Stimulated activated naive B cell treated with anti-CD40 and anti-IgM and Interleukin-4, amounts not matched to agents 10 μg/mL and 1 μg/mL and 100 μg/mL, for 72 hours (primary cell): ENCODE measurements at regions not wholly inside any gene's neighbourhood (a gene's known extent, or its start where the extent isn't known, plus 50 kb on each side); places are given as distances from the start of the nearest gene placed in this dataset.
"Not testable (repeated sequence)": the region's sequence is repeated elsewhere in the genome, so short reads cannot be mapped to it uniquely, and the experiment has no call there.

Source experiments
- ATAC-seq, 2 donors: fragments of 150-1000 bp; cut with Tn5 transposase; replicated peaks; 2 replicates each; pipeline ENCODE4 v1.10.0; 2021; ENCODE audit warnings: moderate library complexity in 1 of 2
- DNase-seq: peaks from one replicate; pipeline ENCODE4 v3.0.0; 2021
- H3K27ac Mint-ChIP-seq: one replicate; pipeline ENCODE4 v1.8.0; 2022; ENCODE audit warnings: mild to moderate bottlenecking, mixed read lengths
- H3K27me3 Mint-ChIP-seq, 2 donors: one replicate each; pipeline ENCODE4 v1.8.0; 2022; ENCODE audit warnings: mixed read lengths in 2 of 2
- H3K36me3 Mint-ChIP-seq, 2 donors: one replicate each; pipeline ENCODE4 v1.8.0; 2022; ENCODE audit warnings: mixed read lengths in 2 of 2, mild to moderate bottlenecking in 1 of 2
- H3K4me1 Mint-ChIP-seq, 2 donors: one replicate each; pipeline ENCODE4 v1.8.0; 2022; ENCODE audit warnings: mixed read lengths in 2 of 2, mild to moderate bottlenecking in 1 of 2
- H3K4me3 Mint-ChIP-seq, 2 donors: one replicate each; pipeline ENCODE4 v1.8.0; 2022; ENCODE audit warnings: mild to moderate bottlenecking in 2 of 2, mixed read lengths in 2 of 2, moderate library complexity in 1 of 2
- H3K9me3 Mint-ChIP-seq, 2 donors: one replicate each; pipeline ENCODE4 v1.8.0; 2022; ENCODE audit warnings: mixed read lengths in 2 of 2, mild to moderate bottlenecking in 1 of 2

- Mint-ChIP-seq H3K9me3 (peaks cover 99 to 100% of the 10 kb centered on the region in 2 donors), H3K4me1 (no peaks in the 10 kb centered on the region), H3K27ac (no peak overlapping the region), H3K27me3 (no peaks in the 10 kb centered on the region), H3K36me3 (peaks cover 74 to 90% of the 10 kb centered on the region in 2 donors), H3K4me3 (no peak overlapping the region)
- DNase-seq (no peak), ATAC-seq (no peak)
Observed at GRCh38 chr21:7947422-7947821, 2574.0 kb upstream of the TPTE start.

- not testable (repeated sequence) for ATAC-seq, H3K4me3 Mint-ChIP-seq, H3K27me3 Mint-ChIP-seq, H3K27ac Mint-ChIP-seq, H3K4me1 Mint-ChIP-seq, DNase-seq
- peaks cover 75 to 91% of the 10 kb centered on the region in 2 donors for H3K36me3 Mint-ChIP-seq
- H3K9me3 Mint-ChIP-seq: peaks cover 99 to 100% of the 10 kb centered on the region in 2 donors
Observed at GRCh38 chr21:7948727-7949126, 2572.7 kb upstream of the TPTE start.

GRCh38 chr21:7949882-7950281 is 2571.5 kb upstream of the TPTE start:
- not testable (repeated sequence) for H3K27me3 Mint-ChIP-seq, ATAC-seq, DNase-seq, H3K4me1 Mint-ChIP-seq, H3K4me3 Mint-ChIP-seq, H3K27ac Mint-ChIP-seq
- Mint-ChIP-seq H3K36me3 (peaks cover 70 to 87% of the 10 kb centered on the region in 2 donors), H3K9me3 (peaks cover 99 to 100% of the 10 kb centered on the region in 2 donors)

DNA sequence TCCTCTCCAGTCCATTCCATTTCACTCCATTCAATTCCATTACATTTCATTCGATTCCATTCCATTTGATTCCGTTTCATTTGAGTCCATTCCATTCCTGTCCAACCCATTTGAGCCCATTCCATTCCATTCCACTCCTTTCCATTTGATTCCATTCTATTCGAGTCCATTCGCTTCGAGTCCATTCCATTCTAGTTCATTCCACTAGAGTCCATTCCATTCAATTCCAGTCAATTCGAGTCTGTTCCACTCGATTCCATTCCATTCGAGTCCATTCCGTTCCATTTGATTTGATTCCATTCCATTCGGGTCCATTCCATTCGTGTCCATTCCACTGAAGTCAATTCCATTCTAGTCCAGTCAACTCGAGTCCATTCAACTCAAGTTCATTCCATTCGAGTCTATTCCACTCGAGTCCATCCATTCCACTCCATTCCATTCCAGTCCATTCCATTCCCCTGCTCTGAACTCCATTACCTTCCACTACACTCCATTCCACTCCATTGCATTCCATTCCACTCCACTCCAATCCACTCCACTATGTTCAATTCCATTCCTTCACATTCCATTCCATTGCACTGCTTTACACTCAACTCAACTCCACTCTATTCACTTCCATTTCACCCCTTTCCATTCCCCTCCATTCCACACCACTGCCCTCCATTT is 2569.4 kb upstream of the TPTE start:
- H3K9me3 Mint-ChIP-seq: peaks cover 100% of the 10 kb centered on the region in 2 donors
- no peaks in the 10 kb centered on the region for H3K4me1 Mint-ChIP-seq

GRCh38 chr21:7952648-7953047 is 2568.7 kb upstream of the TPTE start:
- DNase-seq (no peak), ATAC-seq (no peak)
- Mint-ChIP-seq H3K27ac (no peak overlapping the region), H3K4me3 (no peak overlapping the region), H3K4me1 (no peaks in the 10 kb centered on the region), H3K9me3 (peaks cover 100% of the 10 kb centered on the region in 2 donors), H3K27me3 (no peaks in the 10 kb centered on the region), H3K36me3 (peaks cover 68 to 76% of the 10 kb centered on the region in 2 donors)

More for the DNA sequence above, 2569.4 kb upstream of the TPTE start:
- peaks cover 71 to 78% of the 10 kb centered on the region in 2 donors for H3K36me3 Mint-ChIP-seq
- no peak overlapping the region for H3K27ac Mint-ChIP-seq
- ATAC-seq: no peak
- no peak for DNase-seq
- H3K4me3 Mint-ChIP-seq: no peak overlapping the region
- H3K27me3 Mint-ChIP-seq: no peaks in the 10 kb centered on the region

DNA sequence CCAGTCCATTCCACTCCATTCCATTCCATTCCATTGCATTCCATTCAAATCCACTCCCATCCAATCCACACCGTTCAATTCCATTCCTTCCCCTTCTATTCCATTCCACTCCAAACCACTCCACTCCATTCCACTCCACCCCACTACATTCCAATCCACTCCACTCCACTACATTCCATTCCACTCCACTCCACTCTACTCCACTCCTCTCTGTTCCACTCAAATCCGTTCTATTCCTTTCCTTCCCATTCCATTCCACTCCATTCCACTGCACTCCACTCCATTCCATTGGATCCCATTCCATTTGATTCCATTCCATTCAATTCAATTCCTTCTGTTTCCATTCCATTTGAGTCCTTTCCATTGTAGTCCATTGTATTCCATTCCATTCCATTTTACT is 2568.3 kb upstream of the TPTE start:
- no peaks in the 10 kb centered on the region for H3K4me1 Mint-ChIP-seq
- H3K27ac Mint-ChIP-seq: no peak overlapping the region
- DNase-seq: no peak
- no peak for ATAC-seq
- H3K4me3 Mint-ChIP-seq: no peak overlapping the region
- H3K27me3 Mint-ChIP-seq: no peaks in the 10 kb centered on the region
- H3K9me3 Mint-ChIP-seq: peaks cover 99 to 100% of the 10 kb centered on the region in 2 donors
- H3K36me3 Mint-ChIP-seq: peaks cover 66 to 76% of the 10 kb centered on the region in 2 donors

GRCh38 chr21:7955358-7956073 is 2565.9 kb upstream of the TPTE start:
- H3K4me3 Mint-ChIP-seq, H3K4me1 Mint-ChIP-seq, H3K27me3 Mint-ChIP-seq, DNase-seq, H3K27ac Mint-ChIP-seq, ATAC-seq: not testable (repeated sequence)
- Mint-ChIP-seq H3K9me3 (peaks cover 75 to 79% of the 10 kb centered on the region in 2 donors), H3K36me3 (peaks cover 49 to 55% of the 10 kb centered on the region in 2 donors)

DNA sequence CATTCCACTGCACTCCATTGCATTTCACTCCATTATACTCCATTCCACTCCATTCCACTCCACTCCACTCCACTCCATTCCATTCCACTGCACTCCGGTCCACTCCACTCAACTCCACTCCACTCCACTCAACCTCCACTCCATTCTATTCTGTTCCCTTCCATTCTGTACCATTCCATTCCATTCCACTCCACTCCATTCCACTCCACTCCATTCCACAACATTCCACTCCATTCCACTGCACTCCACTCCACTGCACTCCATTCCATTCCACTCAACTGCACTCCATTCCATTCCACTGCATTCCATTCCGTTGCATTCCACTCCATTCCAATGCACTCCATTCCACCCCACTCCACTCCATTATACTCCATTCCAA is 2565.3 kb upstream of the TPTE start:
- not testable (repeated sequence) for H3K27ac Mint-ChIP-seq, H3K4me1 Mint-ChIP-seq, ATAC-seq, H3K27me3 Mint-ChIP-seq, H3K4me3 Mint-ChIP-seq, DNase-seq
- Mint-ChIP-seq H3K9me3 (peaks cover 70 to 74% of the 10 kb centered on the region in 2 donors), H3K36me3 (peaks cover 46 to 50% of the 10 kb centered on the region in 2 donors)

GRCh38 chr21:7956998-7957712 is 2564.2 kb upstream of the TPTE start:
- DNase-seq, H3K27ac Mint-ChIP-seq, H3K27me3 Mint-ChIP-seq, H3K4me1 Mint-ChIP-seq, H3K4me3 Mint-ChIP-seq: not testable (repeated sequence)
- ATAC-seq: peak in 1 of 2 donors; percentile 23
- Mint-ChIP-seq H3K9me3 (peaks cover 59 to 63% of the 10 kb centered on the region in 2 donors), H3K36me3 (peaks cover 37 to 39% of the 10 kb centered on the region in 2 donors)

DNA sequence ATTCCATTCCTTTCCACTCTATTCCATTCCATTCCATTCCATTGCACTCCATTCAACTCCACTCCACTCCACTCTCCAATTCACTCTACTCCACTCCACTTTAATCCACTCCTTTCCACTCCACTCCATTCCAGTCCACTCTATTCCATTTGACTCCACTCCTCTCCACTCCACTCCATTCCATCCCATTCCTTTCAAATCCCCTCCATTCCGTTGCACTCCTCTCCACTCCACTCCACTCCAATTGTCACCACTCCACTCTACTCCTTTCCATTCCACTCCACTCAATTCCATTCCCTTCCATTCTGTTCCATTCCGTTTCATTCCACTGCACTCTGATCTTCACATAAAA is 2563.7 kb upstream of the TPTE start:
- H3K36me3 Mint-ChIP-seq: peaks cover 33 to 34% of the 10 kb centered on the region in 2 donors
- peak in 1 of 2 donors; percentile 7 for ATAC-seq
- no peak for DNase-seq

More for the DNA sequence above, 2563.7 kb upstream of the TPTE start:
- no peaks in the 10 kb centered on the region for H3K4me1 Mint-ChIP-seq
- no peaks in the 10 kb centered on the region for H3K27me3 Mint-ChIP-seq
- H3K4me3 Mint-ChIP-seq: no peak overlapping the region
- H3K9me3 Mint-ChIP-seq: peaks cover 56 to 60% of the 10 kb centered on the region in 2 donors
- no peak overlapping the region for H3K27ac Mint-ChIP-seq
